IMR-90 (cell line): ENCODE measurements at regions not wholly inside any gene's neighbourhood (a gene's known extent, or its start where the extent isn't known, plus 50 kb on each side); places are given as distances from the start of the nearest gene placed in this dataset.

Source experiments
- ATAC-seq: fragments of 200-7000 bp; cut with Tn5 transposase; 2 replicates; pipeline ENCODE4 v1.9.1; 2020; ENCODE audit warnings: low read depth, mild to moderate bottlenecking, moderate library complexity
- BruUV-seq: library from RNA; stranded (reverse); fragments of 400-500 nt; replicated peaks from 2 replicates; lab custom pipeline; 2021; lab: Mats Ljungman, UMichigan
- CTCF ChIA-PET: fragments of 300-600 bp; formaldehyde crosslinking; extraction: SDS; loops from one replicate; lab custom pipeline; 2021; ENCODE audit warnings: antibody characterized with exemption; lab: Yijun Ruan, JAX
- POLR2A ChIA-PET: fragments of 300-600 bp; sonication (Branson Sonifier 250); formaldehyde crosslinking; loops from one replicate; lab custom pipeline; 2022; ENCODE audit warnings: antibody characterized with exemption; ENCODE audit not compliant: unreplicated experiment; lab: Charles Lee
- DNase-seq: peaks from one replicate; pipeline ENCODE4 v3.0.0; 2013
- H2AFZ ChIP-seq: replicated peaks from 2 replicates; pipeline ENCODE3; 2013; ENCODE audit warnings: low read length, mild to moderate bottlenecking; ENCODE audit not compliant: poor library complexity
- H2AK5ac ChIP-seq: 2 replicates; pipeline ENCODE4 v1.6.1; 2013; ENCODE audit warnings: low read depth, low read length, inconsistent platforms
- H2AK9ac ChIP-seq: replicated peaks from 2 replicates; pipeline ENCODE3; 2013; ENCODE audit warnings: mild to moderate bottlenecking, low read depth, low read length, moderate library complexity; ENCODE audit not compliant: poor library complexity
- H2BK120ac ChIP-seq: 2 replicates; pipeline ENCODE4 v1.6.1; 2013; ENCODE audit warnings: low read depth, low read length, inconsistent platforms
- H2BK15ac ChIP-seq: 3 replicates; pipeline ENCODE4 v1.6.1; 2013; ENCODE audit warnings: low read depth, low read length, inconsistent platforms
- H2BK20ac ChIP-seq: 2 replicates; pipeline ENCODE4 v1.6.1; 2013; ENCODE audit warnings: low read depth, mild to moderate bottlenecking, inconsistent platforms, low read length, moderate library complexity
- H2BK5ac ChIP-seq: 2 replicates; pipeline ENCODE4 v1.6.1; 2013; ENCODE audit warnings: mild to moderate bottlenecking, low read depth, low read length, inconsistent platforms; ENCODE audit not compliant: poor library complexity, severe bottlenecking
- H3K14ac ChIP-seq: replicated peaks from 2 replicates; pipeline ENCODE4 v1.6.1; 2013; ENCODE audit warnings: low read depth, low read length, inconsistent platforms
- H3K18ac ChIP-seq: 2 replicates; pipeline ENCODE4 v1.6.1; 2013; ENCODE audit warnings: low read depth, low read length, control low read depth
- H3K23ac ChIP-seq: 2 replicates; pipeline ENCODE4 v1.6.1; 2013; ENCODE audit warnings: low read depth, low read length, inconsistent platforms
- H3K27ac ChIP-seq: 2 replicates; pipeline ENCODE4 v1.5.1; 2013; ENCODE audit warnings: mild to moderate bottlenecking, control low read depth, low read length; ENCODE audit not compliant: insufficient read depth
- H3K27me3 ChIP-seq: 2 replicates; pipeline ENCODE4 v1.6.1; 2013; ENCODE audit warnings: low read length; ENCODE audit not compliant: control insufficient read depth, insufficient read depth
- H3K36me3 ChIP-seq: 2 replicates; pipeline ENCODE4 v1.6.1; 2013; ENCODE audit warnings: low read length, mixed read lengths; ENCODE audit not compliant: control insufficient read depth, insufficient read depth
- H3K4ac ChIP-seq: 2 replicates; pipeline ENCODE4 v1.6.1; 2013; ENCODE audit warnings: low read depth, low read length, inconsistent platforms
- H3K4me1 ChIP-seq: 2 replicates; pipeline ENCODE4 v1.6.1; 2013; ENCODE audit warnings: low read length, mixed read lengths; ENCODE audit not compliant: control insufficient read depth, insufficient read depth
- H3K4me2 ChIP-seq: 2 replicates; pipeline ENCODE4 v1.6.1; 2013; ENCODE audit warnings: low read depth, mild to moderate bottlenecking, control low read depth, low read length, moderate library complexity
- H3K4me3 ChIP-seq: 2 replicates; pipeline ENCODE4 v1.5.1; 2013; ENCODE audit warnings: low read depth, mild to moderate bottlenecking, control low read depth, low read length, moderate library complexity; ENCODE audit not compliant: insufficient read depth
- H3K56ac ChIP-seq: 2 replicates; pipeline ENCODE4 v1.6.1; 2013; ENCODE audit warnings: low read length, inconsistent platforms; ENCODE audit not compliant: insufficient read depth; ENCODE audit errors: extremely low read depth
- H3K79me1 ChIP-seq, 2 experiments: 2 replicates each; pipeline ENCODE4 v1.6.1; 2013; ENCODE audit warnings: low read length in 2 of 2, inconsistent platforms in 1 of 2, low read depth in 1 of 2
- H3K9ac ChIP-seq: 2 replicates; pipeline ENCODE4 v1.6.1; 2013; ENCODE audit warnings: low read depth, low read length, control low read depth
- H3K9me1 ChIP-seq: 2 replicates; pipeline ENCODE4 v1.6.1; 2013; ENCODE audit warnings: low read length, inconsistent platforms; ENCODE audit not compliant: insufficient read depth
- H3K9me3 ChIP-seq: 2 replicates; pipeline ENCODE4 v1.6.1; 2013; ENCODE audit warnings: low read length; ENCODE audit not compliant: control insufficient read depth, insufficient read depth
- H4K20me1 ChIP-seq: 2 replicates; pipeline ENCODE4 v1.6.1; 2013; ENCODE audit warnings: low read length, inconsistent platforms; ENCODE audit not compliant: insufficient read depth
- H4K5ac ChIP-seq: 2 replicates; pipeline ENCODE4 v1.6.1; 2013; ENCODE audit warnings: mild to moderate bottlenecking, low read depth, low read length, control low read depth
- H4K8ac ChIP-seq, 2 experiments: 2 replicates each; pipeline ENCODE4 v1.6.1; 2013; ENCODE audit warnings: low read depth in 2 of 2, low read length in 2 of 2, control low read depth in 1 of 2, inconsistent platforms in 1 of 2
- H4K91ac ChIP-seq: 2 replicates; pipeline ENCODE4 v1.6.1; 2013; ENCODE audit warnings: low read depth, low read length, inconsistent platforms; ENCODE audit not compliant: insufficient read depth
- BHLHE40 ChIP-seq: fragments of 150-350 bp; IDR thresholded peaks from 2 replicates; pipeline ENCODE4 v1.6.1; 2016; ENCODE audit warnings: mild to moderate bottlenecking, low read depth, low read length
- CEBPB ChIP-seq: IDR thresholded peaks from 2 replicates; pipeline ENCODE4 v1.6.1; 2012; ENCODE audit warnings: low read depth, low read length, improper control_type of control experiment
- WGBS, 2 experiments: methylation state at CpG; one replicate each; pipeline versions ENCODE4 v1.1.5 to v1.1.7; 2013; ENCODE audit warnings: missing lambda C conversion rate in 2 of 2; ENCODE audit not compliant: insufficient read length in 1 of 2; ENCODE audit errors: extremely low coverage in 2 of 2; 5-methylcytosine and 5-hydroxymethylcytosine counted together
- dilution Hi-C: fragments of 300-500 bp; cut with HindIII; formaldehyde crosslinking; loops from one replicate; pipeline ENCODE4 v1.14.3; 2018; ENCODE audit warnings: low sequenced_read_pairs; ENCODE audit not compliant: unreplicated experiment
- in situ Hi-C: fragments of 300-500 bp; cut with MboI; formaldehyde crosslinking; loops from 3 replicates; pipeline ENCODE4 v1.14.3; 2019; ENCODE audit warnings: low sequenced_read_pairs, inconsistent platforms, mixed read lengths
- intact Hi-C: fragments of 100-400 bp; cut with micrococcal nuclease; formaldehyde crosslinking; loops from 2 replicates; pipeline ENCODE4 v1.10.0; 2022

- Histone ChIP-seq H4K91ac (no peak overlapping the region), H3K4me3 (no peak overlapping the region), H3K18ac (no peak overlapping the region), H3K4ac (no peak overlapping the region), H3K4me2 (no peak overlapping the region), H3K9me3 (no peaks in the 10 kb centered on the region), H3K9me1 (no peaks in the 10 kb centered on the region), H4K20me1 (no peaks in the 10 kb centered on the region), H2AFZ (no peak overlapping the region), H3K27ac (no peak overlapping the region), H4K8ac (no peak overlapping the region), H2BK15ac (no peak overlapping the region), H3K27me3 (peaks cover 9% of the 10 kb centered on the region; the same call in 1 of the 2 replicates), H3K14ac (no peak overlapping the region), H2BK5ac (no peak overlapping the region), H3K4me1 (no peaks in the 10 kb centered on the region), H3K36me3 (no peaks in the 10 kb centered on the region), H3K9ac (no peak overlapping the region), H2AK9ac (no peak overlapping the region), H2AK5ac (no peak overlapping the region), H2BK20ac (no peak overlapping the region), H3K79me1 (no peaks in the 10 kb centered on the region), H3K23ac (no peak overlapping the region), H4K5ac (no peak overlapping the region), H2BK120ac (no peak overlapping the region), H3K56ac (no peak overlapping the region)
- CTCF ChIA-PET: no interaction called here
- BruUV-seq: no TSS peak
- intact Hi-C loops (no loop called here), dilution Hi-C loops (no loop called here), in situ Hi-C loops (no loop called here)
- DNase-seq (no peak), ATAC-seq (no peak)
- WGBS, 2 experiments: 40% methylated on average over 1 of the region's 5 CpGs; no CpG with 5 or more reads in 1 of the 2 experiments
- POLR2A ChIA-PET: no interaction called here
- peak; percentile 46 for TF ChIP-seq CEBPB
- no peak for TF ChIP-seq BHLHE40
These were observed 64.8 kb upstream of the GALNT2 start for GRCh38 chr1:230002164-230002803.
